Stimulated activated CD4-positive, alpha-beta T cell treated with anti-CD3 and anti-CD28 coated beads, Interleukin-15, amount 100 ng/mL, for 24 hours (primary cell): ENCODE measurements at regions not wholly inside any gene's neighbourhood (a gene's known extent, or its start where the extent isn't known, plus 50 kb on each side); places are given as distances from the start of the nearest gene placed in this dataset.

Source experiments
- DNase-seq: peaks from one replicate; pipeline ENCODE4 v3.0.0-alpha.2; 2020

GRCh38 chr2:10964052-10964790 lies 52.5 kb downstream of the KCNF1 start:
- DNase-seq, result no peak

- no peak for DNase-seq
Measured at GRCh38 chr2:10965241-10965843, 53.6 kb downstream of the KCNF1 start.

GRCh38 chr2:10966056-10966455 lies 54.3 kb downstream of the KCNF1 start:
- DNase-seq, result no peak

GRCh38 chr2:10966741-10967140 lies 55.0 kb downstream of the KCNF1 start:
- no peak for DNase-seq

DNA sequence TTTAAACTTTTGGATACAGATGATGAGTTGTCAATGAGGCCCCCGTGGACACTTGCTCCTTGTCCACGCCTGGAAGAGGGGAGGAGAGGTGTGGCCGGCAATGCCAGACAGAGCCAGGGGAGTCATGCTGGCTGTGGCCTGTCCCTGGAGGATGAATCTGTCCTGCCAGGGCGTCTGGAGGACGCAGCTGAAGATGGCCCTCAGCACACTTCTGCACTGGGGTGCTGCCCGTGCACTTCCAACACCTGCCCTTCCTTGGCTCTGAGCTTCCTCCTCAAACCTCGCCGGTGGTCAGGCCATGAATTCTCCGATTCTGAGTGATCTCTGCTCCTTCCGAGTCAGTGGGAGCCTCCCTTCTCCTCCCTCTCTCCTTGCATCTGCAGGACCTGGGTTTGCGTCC lies 56.4 kb downstream of the KCNF1 start:
- DNase-seq, result no peak

DNA sequence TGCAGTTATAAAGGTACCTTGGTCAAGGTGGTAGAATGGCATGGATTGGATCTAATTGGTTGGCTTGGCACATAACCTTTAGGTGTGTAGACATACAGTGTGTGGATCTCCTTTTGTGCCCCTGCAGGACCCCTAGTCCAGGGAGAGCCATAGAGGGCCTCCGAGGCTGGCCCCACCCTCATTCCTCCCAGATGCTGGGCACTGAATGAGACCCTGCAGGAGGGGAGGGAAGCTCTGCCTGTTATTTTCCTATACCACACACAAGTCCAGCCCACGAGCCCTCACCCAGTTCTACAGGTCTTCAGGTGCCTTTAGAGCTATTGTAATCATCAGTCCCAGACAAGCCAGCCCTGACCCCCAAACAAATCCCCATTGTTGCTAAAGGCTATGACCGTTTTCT lies 58.9 kb downstream of the KCNF1 start:
- DNase-seq, result no peak

- DNase-seq, result no peak
Measured at GRCh38 chr2:10971161-10971887, 59.6 kb downstream of the KCNF1 start.

DNA sequence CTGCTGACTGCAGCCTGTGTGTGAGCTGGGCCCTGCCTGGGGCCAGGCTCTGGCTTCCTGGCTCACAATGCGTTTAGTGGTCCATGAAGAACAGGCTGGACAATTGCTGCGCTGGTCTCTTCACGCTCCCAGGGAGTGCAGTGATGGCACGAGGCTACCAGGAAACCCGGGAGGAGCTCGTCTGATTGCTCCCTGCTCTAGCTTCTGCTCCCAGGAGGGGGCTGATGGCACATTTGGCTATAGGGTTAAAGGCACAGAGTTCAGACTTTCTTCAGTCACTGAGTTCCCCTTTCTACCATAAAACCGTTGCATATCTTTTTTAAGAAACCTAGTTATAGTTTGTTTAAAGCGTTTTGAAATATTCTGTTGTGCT lies 60.1 kb downstream of the KCNF1 start:
- DNase-seq, result no peak

DNA sequence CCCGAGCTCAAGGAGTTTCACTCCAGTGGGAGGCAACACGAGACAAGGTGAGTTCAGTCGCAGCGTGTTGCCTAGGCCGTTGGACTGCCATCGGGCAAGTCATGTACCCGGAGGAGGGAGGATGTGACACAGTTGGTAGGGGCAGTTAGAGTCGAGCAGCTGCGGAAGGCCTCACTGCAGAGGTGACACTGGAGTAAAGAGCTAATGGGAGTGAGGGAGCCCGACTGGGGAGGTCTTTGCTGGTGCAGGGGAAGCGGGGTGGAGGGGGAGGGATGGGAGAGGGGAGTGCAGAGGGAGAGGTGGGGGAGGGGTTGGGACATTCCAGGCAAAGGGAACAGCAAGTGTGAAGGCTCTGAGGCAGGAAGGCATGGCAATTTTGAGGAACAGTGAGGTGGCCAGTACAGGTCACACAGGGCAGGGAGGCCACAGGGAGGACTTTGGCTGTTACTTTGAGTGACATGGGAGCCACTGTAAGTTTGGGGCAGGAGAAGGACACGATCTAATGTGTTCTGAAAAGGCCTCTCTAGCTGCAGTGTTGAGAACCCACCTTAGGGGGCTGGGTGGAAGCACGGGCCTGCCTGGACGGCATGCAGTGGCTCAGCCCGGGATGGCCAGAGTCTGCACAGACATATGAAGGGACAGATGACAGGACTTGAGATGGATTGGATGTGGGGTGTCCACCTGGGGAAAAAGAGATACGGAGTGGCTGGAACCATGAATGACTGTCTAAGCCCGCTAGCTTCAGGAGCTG lies 61.1 kb downstream of the KCNF1 start:
- no peak for DNase-seq

DNA sequence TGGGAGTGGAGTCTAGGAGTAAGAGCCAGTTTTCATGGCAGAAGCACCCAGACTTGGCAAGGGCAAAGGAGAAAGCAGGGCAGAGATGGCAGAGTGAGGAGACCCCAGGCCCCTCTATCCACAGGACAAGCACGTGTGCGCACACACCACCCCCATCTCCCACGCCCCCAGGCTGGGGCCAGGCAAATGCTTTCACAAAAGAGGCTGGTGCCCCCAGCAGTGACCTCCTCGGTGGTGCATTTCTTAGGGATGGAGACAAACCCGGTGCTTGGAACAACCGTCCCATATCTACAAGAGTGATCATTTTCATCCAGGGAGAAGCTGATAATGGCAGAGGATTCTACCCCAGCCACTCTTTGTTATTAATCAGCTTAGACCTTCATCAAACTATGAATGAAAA lies 62.0 kb downstream of the KCNF1 start:
- no peak for DNase-seq

GRCh38 chr2:10977003-10977402 lies 65.3 kb downstream of the KCNF1 start:
- no peak for DNase-seq

- no peak for DNase-seq
Measured at GRCh38 chr2:10977621-10978020, 65.9 kb downstream of the KCNF1 start.

GRCh38 chr2:10978090-10978670 lies 66.4 kb downstream of the KCNF1 start:
- no peak for DNase-seq

- no peak for DNase-seq
Measured at GRCh38 chr2:10980071-10980470, 68.3 kb downstream of the KCNF1 start.

DNA sequence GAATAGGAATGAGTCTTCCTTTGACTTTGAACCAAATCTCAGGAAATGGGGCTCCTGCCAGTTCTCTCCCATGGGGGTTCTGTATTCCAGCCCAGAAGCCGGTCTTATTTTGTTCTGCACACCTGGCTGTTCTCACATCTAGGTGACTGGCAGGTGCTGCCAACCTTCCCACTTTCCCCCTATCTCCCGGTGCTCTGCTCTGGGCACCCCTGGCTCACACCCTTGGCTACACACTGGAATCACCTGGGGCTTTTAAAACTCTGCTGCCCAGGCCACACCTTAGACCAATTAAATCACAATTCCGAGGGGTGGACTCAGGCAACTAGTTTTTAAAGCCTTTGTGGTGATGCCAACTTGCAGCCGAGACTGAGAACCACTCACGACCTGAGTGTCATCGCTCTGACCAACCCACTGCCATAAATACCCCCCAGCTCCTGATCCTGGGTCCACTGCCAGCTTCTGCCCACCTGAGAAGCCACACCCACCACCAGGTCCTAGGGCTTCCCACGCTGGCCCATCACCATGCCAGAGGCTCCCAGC lies 69.2 kb downstream of the KCNF1 start:
- no peak for DNase-seq

DNA sequence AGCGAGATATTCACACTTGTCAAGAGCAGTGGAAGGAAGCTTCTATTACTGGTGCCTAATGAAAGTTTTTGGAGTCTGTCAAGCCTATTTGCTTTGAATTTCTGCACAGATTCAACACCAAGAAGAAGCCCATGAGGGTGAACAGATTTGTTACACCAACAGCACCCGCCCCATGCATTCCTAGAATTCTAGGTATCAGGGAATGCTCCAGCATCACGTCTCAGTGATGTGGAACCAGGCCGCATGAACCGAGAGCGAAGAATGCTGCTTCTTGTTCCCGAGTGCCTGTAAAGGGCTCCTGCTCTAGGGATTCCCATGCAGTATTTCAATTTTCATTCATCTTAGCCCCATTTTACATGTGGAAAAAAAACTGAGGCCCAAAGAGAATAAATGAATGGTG lies 69.7 kb downstream of the KCNF1 start:
- no peak for DNase-seq

- DNase-seq, result no peak
Measured at GRCh38 chr2:10981941-10982431, 70.3 kb downstream of the KCNF1 start.

- no peak for DNase-seq
Measured at GRCh38 chr2:10982931-10983701, 71.4 kb downstream of the KCNF1 start.

DNA sequence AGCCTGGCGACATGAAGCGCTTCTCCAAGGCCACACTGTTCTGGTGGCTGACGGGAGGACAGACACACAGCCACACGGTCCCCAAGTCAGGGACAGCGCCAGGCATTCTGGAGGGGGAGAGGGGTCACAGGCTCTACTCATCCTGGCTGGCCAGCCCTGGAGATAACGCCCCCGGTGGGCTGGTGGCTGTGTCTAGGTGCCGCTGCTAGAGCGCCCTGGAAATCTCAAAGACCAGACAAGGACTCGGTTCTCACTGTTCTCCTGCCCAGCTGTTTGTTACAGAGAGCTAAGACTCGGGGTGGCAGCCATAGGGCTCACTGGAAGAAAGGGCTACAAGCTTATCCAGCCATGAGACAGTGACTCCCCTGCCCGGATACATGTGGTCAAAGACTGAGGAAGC lies 72.0 kb downstream of the KCNF1 start:
- DNase-seq, result no peak

DNA sequence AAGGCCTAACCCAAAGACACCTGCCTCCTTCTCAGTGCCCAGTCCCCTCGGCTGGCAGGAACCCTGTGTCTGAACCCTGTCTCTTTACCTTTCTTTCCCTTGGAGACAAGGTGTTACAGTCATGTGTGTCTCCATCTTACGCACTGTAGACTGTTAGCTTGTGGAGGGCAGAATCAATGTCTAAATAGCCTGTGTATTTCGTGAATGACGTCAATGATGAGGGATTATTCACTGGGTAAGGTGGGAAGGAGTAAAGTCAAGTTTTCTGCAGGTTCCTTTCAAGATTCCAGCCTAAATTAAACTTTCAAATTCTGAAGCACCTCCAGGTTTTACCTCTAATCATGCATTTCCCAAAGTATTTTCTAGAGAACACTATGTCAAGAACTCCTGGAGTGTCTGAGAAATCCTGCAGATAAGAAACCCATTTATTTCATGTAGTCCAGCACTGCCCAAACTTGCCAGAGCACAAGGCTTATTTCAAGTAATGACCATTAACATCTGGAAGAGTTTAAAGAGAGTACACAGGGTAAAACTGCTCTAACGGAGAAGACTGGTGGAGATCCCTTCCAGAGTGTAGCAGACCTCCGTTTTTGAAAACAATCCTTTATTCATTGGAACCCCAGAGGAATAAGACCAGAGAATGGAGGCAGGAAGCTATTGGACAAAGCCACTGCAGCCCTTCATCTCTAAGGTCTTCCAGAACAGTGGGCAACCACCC lies 72.8 kb downstream of the KCNF1 start:
- no peak for DNase-seq

GRCh38 chr2:10985260-10985659 lies 73.5 kb downstream of the KCNF1 start:
- no peak for DNase-seq
